WTC11 (cell line): ENCODE measurements at regions not wholly inside any gene's neighbourhood (a gene's known extent, or its start where the extent isn't known, plus 50 kb on each side); places are given as distances from the start of the nearest gene placed in this dataset.

Experiments used
- ATF6 ChIP-seq: sonication (generic); formaldehyde crosslinking; IDR thresholded peaks from 2 replicates; pipeline ENCODE4 v1.8.1; 2023; ENCODE audit warnings: mild to moderate bottlenecking, missing genetic modification reagents
- CBFB ChIP-seq: sonication (generic); formaldehyde crosslinking; IDR thresholded peaks from 2 replicates; pipeline ENCODE4 v1.8.1; 2022; ENCODE audit warnings: mild to moderate bottlenecking, low read depth, missing genetic modification reagents
- CREB1 ChIP-seq: sonication (generic); formaldehyde crosslinking; IDR thresholded peaks from 2 replicates; pipeline ENCODE4 v1.8.0; 2023; ENCODE audit warnings: mild to moderate bottlenecking, missing genetic modification reagents
- CTCF ChIP-seq: fragments of 200-600 bp; IDR thresholded peaks from 2 replicates; pipeline ENCODE4 v1.8.0; 2022; ENCODE audit warnings: antibody characterized with exemption
- EMX1 ChIP-seq: fragments of 250-450 bp; sonication (Bioruptor Pico); IDR thresholded peaks from 2 replicates; pipeline ENCODE4 v1.8.0; 2021; ENCODE audit warnings: mild to moderate bottlenecking
- FOXP1 ChIP-seq: sonication (generic); formaldehyde crosslinking; IDR thresholded peaks from 2 replicates; pipeline ENCODE4 v1.8.0; 2022; ENCODE audit warnings: missing genetic modification reagents, mild to moderate bottlenecking, moderate library complexity, borderline replicate concordance
- GTF2I ChIP-seq: fragments of 250-450 bp; sonication (Bioruptor Pico); conservative IDR thresholded peaks from 2 replicates; pipeline ENCODE4 v1.4.0; 2021; ENCODE audit warnings: mild to moderate bottlenecking
- NR1H2 ChIP-seq: sonication (generic); formaldehyde crosslinking; IDR thresholded peaks from 2 replicates; pipeline ENCODE4 v1.9.0; 2021; ENCODE audit warnings: mild to moderate bottlenecking, moderate library complexity, missing genetic modification reagents
- PRDM15 ChIP-seq: sonication (generic); formaldehyde crosslinking; IDR thresholded peaks from 2 replicates; pipeline ENCODE4 v1.8.0; 2022; ENCODE audit warnings: missing genetic modification reagents
- PREB ChIP-seq: sonication (generic); formaldehyde crosslinking; IDR thresholded peaks from 2 replicates; pipeline ENCODE4 v1.8.1; 2022; ENCODE audit warnings: mild to moderate bottlenecking, missing genetic modification reagents, moderate library complexity, borderline replicate concordance
- PRRX2 ChIP-seq: fragments of 250-450 bp; sonication (Bioruptor Pico); IDR thresholded peaks from 2 replicates; pipeline ENCODE4 v1.8.0; 2021; ENCODE audit warnings: mild to moderate bottlenecking
- RELA ChIP-seq: sonication (generic); formaldehyde crosslinking; IDR thresholded peaks from 2 replicates; pipeline ENCODE4 v1.8.1; 2022; ENCODE audit warnings: missing genetic modification reagents, mild to moderate bottlenecking, borderline replicate concordance
- SP1 ChIP-seq: sonication (generic); formaldehyde crosslinking; conservative IDR thresholded peaks from 2 replicates; pipeline ENCODE4 v1.8.1; 2022; ENCODE audit warnings: missing genetic modification reagents
- TEAD1 ChIP-seq: sonication (generic); formaldehyde crosslinking; IDR thresholded peaks from 2 replicates; pipeline ENCODE4 v1.8.0; 2022; ENCODE audit warnings: mild to moderate bottlenecking, missing genetic modification reagents
- TP53 ChIP-seq: sonication (generic); formaldehyde crosslinking; IDR thresholded peaks from 2 replicates; pipeline ENCODE4 v1.8.1; 2023; ENCODE audit warnings: mild to moderate bottlenecking, missing genetic modification reagents
- ZBTB43 ChIP-seq: sonication (generic); formaldehyde crosslinking; IDR thresholded peaks from 2 replicates; pipeline ENCODE4 v1.8.1; 2023; ENCODE audit warnings: mild to moderate bottlenecking, missing genetic modification reagents
- ZNF121 ChIP-seq: sonication (generic); formaldehyde crosslinking; IDR thresholded peaks from 2 replicates; pipeline ENCODE4 v1.8.0; 2023; ENCODE audit warnings: missing genetic modification reagents
- ZNF317 ChIP-seq: sonication (generic); formaldehyde crosslinking; IDR thresholded peaks from 2 replicates; pipeline ENCODE4 v1.8.1; 2023; ENCODE audit warnings: low read depth, mild to moderate bottlenecking, moderate library complexity, missing genetic modification reagents, borderline replicate concordance
- ZNF396 ChIP-seq: fragments of 250-450 bp; sonication (Bioruptor Pico); IDR thresholded peaks from 2 replicates; pipeline ENCODE4 v1.8.0; 2021; ENCODE audit warnings: mild to moderate bottlenecking, moderate library complexity, borderline replicate concordance
- ZNF425 ChIP-seq: fragments of 250-450 bp; sonication (Bioruptor Pico); conservative IDR thresholded peaks from 2 replicates; pipeline ENCODE4 v1.9.0; 2021; ENCODE audit warnings: mild to moderate bottlenecking
- ZNF671 ChIP-seq: fragments of 250-450 bp; sonication (Bioruptor Pico); IDR thresholded peaks from 2 replicates; pipeline ENCODE4 v1.8.0; 2021; ENCODE audit warnings: mild to moderate bottlenecking
- TF ChIP-seq, protein P1 (sequence below): sonication (generic); formaldehyde crosslinking; IDR thresholded peaks from 2 replicates; pipeline ENCODE4 v1.8.0; 2023; ENCODE audit warnings: mild to moderate bottlenecking, missing genetic modification reagents
- TF ChIP-seq, protein P2 (sequence below): sonication (generic); formaldehyde crosslinking; IDR thresholded peaks from 2 replicates; pipeline ENCODE4 v1.8.1; 2023; ENCODE audit warnings: mild to moderate bottlenecking, moderate library complexity, missing genetic modification reagents

- TF ChIP-seq ZNF425 (CRISPR knock-in tag), result 0 out of 2 replicates have a peak, but pooled peaks have one; percentile 22
- peak; percentile 47; the same call in 1 of the 2 replicates for TF ChIP-seq ZNF121 (CRISPR knock-in tag)
- no peak for TF ChIP-seq PRDM15
- TF ChIP-seq NR1H2 (CRISPR knock-in tag), result no peak
- 0 out of 2 replicates have a peak, but pooled peaks have one; percentile 17 for TF ChIP-seq ZNF396 (CRISPR knock-in tag)
- no peak for TF ChIP-seq PRRX2
- TF ChIP-seq ZNF671 (CRISPR knock-in tag), result peak; percentile 74; the same call in 1 of the 2 replicates
- TF ChIP-seq TP53 (CRISPR knock-in tag), result no peak
- TF ChIP-seq ZBTB43 (CRISPR knock-in tag), result no peak
- no peak for TF ChIP-seq ATF6 (CRISPR knock-in tag)
- TF ChIP-seq GTF2I (CRISPR knock-in tag), result peak; percentile 97
- peak; percentile 53; the same call in 1 of the 2 replicates for TF ChIP-seq FOXP1 (CRISPR knock-in tag)
- TF ChIP-seq, protein P1, sequence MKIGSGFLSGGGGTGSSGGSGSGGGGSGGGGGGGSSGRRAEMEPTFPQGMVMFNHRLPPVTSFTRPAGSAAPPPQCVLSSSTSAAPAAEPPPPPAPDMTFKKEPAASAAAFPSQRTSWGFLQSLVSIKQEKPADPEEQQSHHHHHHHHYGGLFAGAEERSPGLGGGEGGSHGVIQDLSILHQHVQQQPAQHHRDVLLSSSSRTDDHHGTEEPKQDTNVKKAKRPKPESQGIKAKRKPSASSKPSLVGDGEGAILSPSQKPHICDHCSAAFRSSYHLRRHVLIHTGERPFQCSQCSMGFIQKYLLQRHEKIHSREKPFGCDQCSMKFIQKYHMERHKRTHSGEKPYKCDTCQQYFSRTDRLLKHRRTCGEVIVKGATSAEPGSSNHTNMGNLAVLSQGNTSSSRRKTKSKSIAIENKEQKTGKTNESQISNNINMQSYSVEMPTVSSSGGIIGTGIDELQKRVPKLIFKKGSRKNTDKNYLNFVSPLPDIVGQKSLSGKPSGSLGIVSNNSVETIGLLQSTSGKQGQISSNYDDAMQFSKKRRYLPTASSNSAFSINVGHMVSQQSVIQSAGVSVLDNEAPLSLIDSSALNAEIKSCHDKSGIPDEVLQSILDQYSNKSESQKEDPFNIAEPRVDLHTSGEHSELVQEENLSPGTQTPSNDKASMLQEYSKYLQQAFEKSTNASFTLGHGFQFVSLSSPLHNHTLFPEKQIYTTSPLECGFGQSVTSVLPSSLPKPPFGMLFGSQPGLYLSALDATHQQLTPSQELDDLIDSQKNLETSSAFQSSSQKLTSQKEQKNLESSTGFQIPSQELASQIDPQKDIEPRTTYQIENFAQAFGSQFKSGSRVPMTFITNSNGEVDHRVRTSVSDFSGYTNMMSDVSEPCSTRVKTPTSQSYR (CRISPR knock-in tag), result 0 out of 2 replicates have a peak, but pooled peaks have one; percentile 52
- TF ChIP-seq EMX1 (CRISPR knock-in tag), result no peak
- no peak for TF ChIP-seq TEAD1 (CRISPR knock-in tag)
- TF ChIP-seq CTCF, result peak; percentile 71
- TF ChIP-seq PREB (CRISPR knock-in tag), result no peak
- TF ChIP-seq, protein P2, sequence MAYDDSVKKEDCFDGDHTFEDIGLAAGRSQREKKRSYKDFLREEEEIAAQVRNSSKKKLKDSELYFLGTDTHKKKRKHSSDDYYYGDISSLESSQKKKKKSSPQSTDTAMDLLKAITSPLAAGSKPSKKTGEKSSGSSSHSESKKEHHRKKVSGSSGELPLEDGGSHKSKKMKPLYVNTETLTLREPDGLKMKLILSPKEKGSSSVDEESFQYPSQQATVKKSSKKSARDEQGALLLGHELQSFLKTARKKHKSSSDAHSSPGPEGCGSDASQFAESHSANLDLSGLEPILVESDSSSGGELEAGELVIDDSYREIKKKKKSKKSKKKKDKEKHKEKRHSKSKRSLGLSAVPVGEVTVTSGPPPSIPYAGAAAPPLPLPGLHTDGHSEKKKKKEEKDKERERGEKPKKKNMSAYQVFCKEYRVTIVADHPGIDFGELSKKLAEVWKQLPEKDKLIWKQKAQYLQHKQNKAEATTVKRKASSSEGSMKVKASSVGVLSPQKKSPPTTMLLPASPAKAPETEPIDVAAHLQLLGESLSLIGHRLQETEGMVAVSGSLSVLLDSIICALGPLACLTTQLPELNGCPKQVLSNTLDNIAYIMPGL, result peak; percentile 86
- no peak for TF ChIP-seq ZNF317 (CRISPR knock-in tag)
- TF ChIP-seq RELA, result no peak
- no peak for TF ChIP-seq CREB1
- TF ChIP-seq CBFB, result no peak
- no peak for TF ChIP-seq SP1 (CRISPR knock-in tag)
Measured at GRCh38 chr9:93826209-93826608, 128.9 kb downstream of the BARX1 start (continued).
